ENCODE measurements at regions not wholly inside any gene's neighbourhood (a gene's known extent, or its start where the extent isn't known, plus 50 kb on each side); places are given as distances from the start of the nearest gene placed in this dataset.

- TF ChIP-seq, protein P1, sequence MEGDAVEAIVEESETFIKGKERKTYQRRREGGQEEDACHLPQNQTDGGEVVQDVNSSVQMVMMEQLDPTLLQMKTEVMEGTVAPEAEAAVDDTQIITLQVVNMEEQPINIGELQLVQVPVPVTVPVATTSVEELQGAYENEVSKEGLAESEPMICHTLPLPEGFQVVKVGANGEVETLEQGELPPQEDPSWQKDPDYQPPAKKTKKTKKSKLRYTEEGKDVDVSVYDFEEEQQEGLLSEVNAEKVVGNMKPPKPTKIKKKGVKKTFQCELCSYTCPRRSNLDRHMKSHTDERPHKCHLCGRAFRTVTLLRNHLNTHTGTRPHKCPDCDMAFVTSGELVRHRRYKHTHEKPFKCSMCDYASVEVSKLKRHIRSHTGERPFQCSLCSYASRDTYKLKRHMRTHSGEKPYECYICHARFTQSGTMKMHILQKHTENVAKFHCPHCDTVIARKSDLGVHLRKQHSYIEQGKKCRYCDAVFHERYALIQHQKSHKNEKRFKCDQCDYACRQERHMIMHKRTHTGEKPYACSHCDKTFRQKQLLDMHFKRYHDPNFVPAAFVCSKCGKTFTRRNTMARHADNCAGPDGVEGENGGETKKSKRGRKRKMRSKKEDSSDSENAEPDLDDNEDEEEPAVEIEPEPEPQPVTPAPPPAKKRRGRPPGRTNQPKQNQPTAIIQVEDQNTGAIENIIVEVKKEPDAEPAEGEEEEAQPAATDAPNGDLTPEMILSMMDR (IDR thresholded peaks at IDR 0.05), result no peak
- TF ChIP-seq EZH2 (IDR thresholded peaks at IDR 0.05), result no peak
- TF ChIP-seq EZH2phosphoT487 (IDR thresholded peaks at IDR 0.05), result no peak
These were observed 92.9 kb downstream of the SPTSSA start for GRCh38 chr14:34368971-34369647.
